ENCODE measurements at regions not wholly inside any gene's neighbourhood (a gene's known extent, or its start where the extent isn't known, plus 50 kb on each side); places are given as distances from the start of the nearest gene placed in this dataset.

- DNase-seq (ENCODE audit: extremely low read depth, low read depth, low spot score), result no peak
Observed at GRCh38 chr10:27451054-27451453, 53.0 kb upstream of the RAB18 start.

GRCh38 chr10:27450225-27450624, 53.9 kb upstream of the RAB18 start:
- no peak for DNase-seq (ENCODE audit: extremely low read depth, low read depth, low spot score)

- no peak for DNase-seq (ENCODE audit: extremely low read depth, low read depth, low spot score)
Observed at GRCh38 chr10:27449571-27449970, 54.5 kb upstream of the RAB18 start.

- no peak for DNase-seq (ENCODE audit: extremely low read depth, low read depth, low spot score)
Observed at GRCh38 chr10:27448921-27449320, 55.2 kb upstream of the RAB18 start.

GRCh38 chr10:27447540-27447939, 56.6 kb upstream of the RAB18 start:
- no peak for DNase-seq (ENCODE audit: extremely low read depth, low read depth, low spot score)

GRCh38 chr10:27446091-27446918, 57.8 kb upstream of the RAB18 start:
- DNase-seq (ENCODE audit: extremely low read depth, low read depth, low spot score), result peak; percentile 12

GRCh38 chr10:27445070-27445469, 59.0 kb upstream of the RAB18 start:
- no peak for DNase-seq (ENCODE audit: extremely low read depth, low read depth, low spot score)

- no peak for DNase-seq (ENCODE audit: extremely low read depth, low read depth, low spot score)
Observed at GRCh38 chr10:27440478-27440877, 63.6 kb upstream of the RAB18 start.

GRCh38 chr10:27440021-27440420, 64.1 kb upstream of the RAB18 start:
- no peak for DNase-seq (ENCODE audit: extremely low read depth, low read depth, low spot score)

- no peak for DNase-seq (ENCODE audit: extremely low read depth, low read depth, low spot score)
Observed at GRCh38 chr10:27439101-27439500, 65.0 kb upstream of the RAB18 start.

GRCh38 chr10:27437775-27438174, 66.3 kb upstream of the RAB18 start:
- no peak for DNase-seq (ENCODE audit: extremely low read depth, low read depth, low spot score)

GRCh38 chr10:27436710-27437109, 67.4 kb upstream of the RAB18 start:
- DNase-seq (ENCODE audit: extremely low read depth, low read depth, low spot score), result no peak

GRCh38 chr10:27433976-27434375, 70.1 kb upstream of the RAB18 start:
- DNase-seq (ENCODE audit: extremely low read depth, low read depth, low spot score), result no peak

GRCh38 chr10:27426948-27427467, 77.1 kb upstream of the RAB18 start:
- no peak for DNase-seq (ENCODE audit: extremely low read depth, low read depth, low spot score)

- DNase-seq (ENCODE audit: extremely low read depth, low read depth, low spot score), result no peak
Observed at GRCh38 chr10:27413831-27414348, 90.2 kb upstream of the RAB18 start.

- DNase-seq (ENCODE audit: extremely low read depth, low read depth, low spot score), result no peak
Observed at GRCh38 chr10:27413387-27413786, 90.7 kb upstream of the RAB18 start.

- DNase-seq (ENCODE audit: extremely low read depth, low read depth, low spot score), result no peak
Observed at GRCh38 chr10:27410153-27410552, 94.0 kb upstream of the RAB18 start.

GRCh38 chr10:27407271-27407670, 96.8 kb upstream of the RAB18 start:
- DNase-seq (ENCODE audit: extremely low read depth, low read depth, low spot score), result no peak

GRCh38 chr10:27399871-27400270, 104.2 kb upstream of the RAB18 start:
- no peak for DNase-seq (ENCODE audit: extremely low read depth, low read depth, low spot score)

- DNase-seq (ENCODE audit: extremely low read depth, low read depth, low spot score), result no peak
Observed at GRCh38 chr10:27393961-27394360, 110.1 kb upstream of the RAB18 start.

- no peak for DNase-seq (ENCODE audit: extremely low read depth, low read depth, low spot score)
Observed at GRCh38 chr10:27392606-27393005, 111.5 kb upstream of the RAB18 start.

GRCh38 chr10:27391916-27392315, 112.2 kb upstream of the RAB18 start:
- DNase-seq (ENCODE audit: extremely low read depth, low read depth, low spot score), result no peak
